Activated naive CD8-positive, alpha-beta T cell treated with anti-CD3 and anti-CD28 coated beads for 36 hours (primary cell): ENCODE measurements at regions not wholly inside any gene's neighbourhood (a gene's known extent, or its start where the extent isn't known, plus 50 kb on each side); places are given as distances from the start of the nearest gene placed in this dataset.
A peak's percentile ranks its signal among the peaks of the same experiment; 100 is the strongest.
"Not testable (repeated sequence)": the region's sequence is repeated elsewhere in the genome, so short reads cannot be mapped to it uniquely, and the experiment has no call there.

Experiments
- DNase-seq: peaks from one replicate; pipeline ENCODE4 v3.0.0; 2021
- H3K27ac Mint-ChIP-seq: one replicate; pipeline ENCODE4 v1.8.0; 2022; ENCODE audit warnings: mild to moderate bottlenecking, moderate library complexity, mixed read lengths
- H3K27me3 Mint-ChIP-seq: one replicate; pipeline ENCODE4 v1.8.0; 2022; ENCODE audit warnings: mild to moderate bottlenecking, mixed read lengths
- H3K36me3 Mint-ChIP-seq: one replicate; pipeline ENCODE4 v1.8.0; 2021; ENCODE audit warnings: mild to moderate bottlenecking, mixed read lengths
- H3K4me1 Mint-ChIP-seq: one replicate; pipeline ENCODE4 v1.8.0; 2021; ENCODE audit warnings: mixed read lengths
- H3K4me3 Mint-ChIP-seq: one replicate; pipeline ENCODE4 v1.8.0; 2022; ENCODE audit warnings: mild to moderate bottlenecking, moderate library complexity, mixed read lengths
- H3K9me3 Mint-ChIP-seq: one replicate; pipeline ENCODE4 v1.8.0; 2022; ENCODE audit warnings: mixed read lengths

DNA sequence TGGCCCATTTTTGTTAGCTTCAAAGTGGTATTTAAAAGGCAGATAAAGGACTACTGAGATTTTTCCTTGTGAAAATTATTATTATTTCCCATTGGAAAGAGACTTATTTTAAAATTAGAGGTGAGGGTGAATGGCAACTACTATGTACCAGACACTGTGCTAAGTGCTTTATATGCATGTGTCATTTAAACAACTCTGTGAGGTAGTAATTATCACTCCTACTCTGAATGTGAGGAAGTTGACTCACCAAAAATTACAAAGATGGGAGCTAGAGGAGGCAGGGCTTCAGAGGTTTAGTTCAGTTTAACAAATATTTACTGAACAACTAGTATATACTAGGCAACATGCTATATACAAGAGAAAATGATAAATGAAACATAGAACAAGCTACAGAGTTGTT, 78.2 kb downstream of the MSL3 start:
- no peak overlapping the region for H3K27ac Mint-ChIP-seq
- DNase-seq: no peak
- H3K27me3 Mint-ChIP-seq: no peaks in the 10 kb centered on the region
- H3K4me3 Mint-ChIP-seq: no peak overlapping the region
- H3K4me1 Mint-ChIP-seq: peaks cover 28% of the 10 kb centered on the region
- H3K36me3 Mint-ChIP-seq: peaks cover 4% of the 10 kb centered on the region
- no peaks in the 10 kb centered on the region for H3K9me3 Mint-ChIP-seq

DNA sequence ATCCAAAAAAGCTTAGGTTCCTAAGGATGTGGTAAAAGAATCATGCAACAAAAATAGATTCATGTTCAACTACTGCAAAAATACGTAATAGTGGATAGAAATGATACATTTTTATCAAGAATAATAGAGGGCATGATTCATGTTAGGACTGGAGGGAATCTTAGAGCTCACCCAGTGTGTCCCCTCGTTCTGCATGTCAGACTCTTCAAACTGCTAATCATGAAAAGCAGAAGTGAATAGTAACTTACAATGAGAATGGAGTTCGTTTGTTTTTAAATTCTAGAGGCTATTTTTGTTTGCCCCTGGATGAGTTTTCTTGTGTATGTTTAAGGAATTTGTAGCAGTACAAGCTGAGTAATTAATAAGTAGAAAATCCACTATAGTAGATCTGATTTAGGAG, 79.4 kb downstream of the MSL3 start:
- Mint-ChIP-seq H3K27me3 (no peaks in the 10 kb centered on the region), H3K36me3 (peaks cover 2% of the 10 kb centered on the region), H3K4me3 (no peak overlapping the region), H3K4me1 (peaks cover 23% of the 10 kb centered on the region), H3K27ac (no peak overlapping the region), H3K9me3 (no peaks in the 10 kb centered on the region)
- DNase-seq: no peak

DNA sequence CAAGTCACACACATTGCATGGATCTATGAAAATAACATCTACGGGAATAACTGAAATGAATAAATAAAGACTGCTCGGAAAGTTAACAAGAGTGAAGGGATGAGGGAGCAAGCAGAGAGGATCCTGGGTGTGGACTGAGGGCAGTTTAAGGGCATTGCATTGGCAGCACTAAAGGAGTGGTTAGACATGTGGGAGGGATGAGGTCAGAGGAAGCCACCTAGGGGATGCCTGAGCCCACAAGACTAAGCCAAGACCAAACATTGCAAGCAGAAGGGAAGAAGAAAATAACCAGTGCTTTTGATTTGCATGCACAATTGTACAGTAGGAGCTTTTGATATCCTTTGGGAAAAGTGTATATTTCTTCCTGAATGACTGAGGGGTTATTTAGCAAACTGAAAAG, 106.1 kb downstream of the MSL3 start:
- H3K27ac Mint-ChIP-seq: no peak overlapping the region
- H3K9me3 Mint-ChIP-seq: peaks cover 2% of the 10 kb centered on the region
- H3K36me3 Mint-ChIP-seq: no peaks in the 10 kb centered on the region
- no peak overlapping the region for H3K4me3 Mint-ChIP-seq
- DNase-seq: no peak
- peaks cover 9% of the 10 kb centered on the region for H3K4me1 Mint-ChIP-seq
- no peaks in the 10 kb centered on the region for H3K27me3 Mint-ChIP-seq

GRCh38 chrX:11867610-11868345, 109.7 kb downstream of the MSL3 start:
- H3K4me1 Mint-ChIP-seq: peaks cover 6% of the 10 kb centered on the region
- no peaks in the 10 kb centered on the region for H3K36me3 Mint-ChIP-seq
- no peaks in the 10 kb centered on the region for H3K27me3 Mint-ChIP-seq
- no peaks in the 10 kb centered on the region for H3K9me3 Mint-ChIP-seq
- no peak overlapping the region for H3K4me3 Mint-ChIP-seq
- DNase-seq: no peak
- H3K27ac Mint-ChIP-seq: no peak overlapping the region

GRCh38 chrX:11870789-11871188, 112.8 kb downstream of the MSL3 start:
- Mint-ChIP-seq H3K27me3 (no peaks in the 10 kb centered on the region), H3K9me3 (no peaks in the 10 kb centered on the region), H3K27ac (no peak overlapping the region), H3K4me1 (peaks cover 2% of the 10 kb centered on the region), H3K36me3 (no peaks in the 10 kb centered on the region), H3K4me3 (no peak overlapping the region)
- DNase-seq: no peak

DNA sequence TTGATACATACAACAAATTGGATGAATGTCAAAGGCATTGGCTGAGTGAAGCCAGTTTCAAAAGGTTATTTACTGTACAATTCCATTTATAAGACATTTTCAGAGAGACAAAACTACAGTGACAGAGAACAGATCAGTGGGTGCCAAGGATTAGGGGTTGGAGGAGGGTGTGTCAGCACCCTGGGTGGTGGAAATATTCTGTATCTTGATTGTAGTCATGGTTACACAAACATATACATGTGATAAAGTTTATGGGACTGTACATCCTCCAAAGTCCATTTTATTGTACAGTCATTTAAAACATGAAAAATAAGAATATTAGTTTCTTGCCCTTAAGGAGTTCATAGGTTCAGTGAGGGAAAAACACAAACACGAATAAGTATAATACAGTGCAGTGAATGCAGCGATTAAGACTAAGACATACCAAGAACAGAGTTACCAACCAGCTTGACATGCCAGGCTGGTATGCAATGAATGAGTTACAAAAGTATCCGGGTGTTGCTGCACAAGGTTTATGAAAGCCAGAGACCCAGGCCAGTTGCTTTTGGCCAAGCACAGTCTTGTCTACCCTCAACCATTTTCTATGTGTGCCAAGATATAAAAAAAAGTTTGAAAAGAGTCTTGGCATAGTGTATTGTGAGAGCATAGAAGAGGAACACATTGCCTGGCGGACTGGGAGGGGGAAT, 123.6 kb downstream of the MSL3 start:
- H3K36me3 Mint-ChIP-seq: no peaks in the 10 kb centered on the region
- DNase-seq: no peak
- no peaks in the 10 kb centered on the region for H3K4me1 Mint-ChIP-seq
- no peak overlapping the region for H3K27ac Mint-ChIP-seq
- H3K4me3 Mint-ChIP-seq: no peak overlapping the region
- H3K9me3 Mint-ChIP-seq: no peaks in the 10 kb centered on the region
- H3K27me3 Mint-ChIP-seq: no peaks in the 10 kb centered on the region

- no peak for DNase-seq
- no peaks in the 10 kb centered on the region for H3K36me3 Mint-ChIP-seq
- H3K9me3 Mint-ChIP-seq: no peaks in the 10 kb centered on the region
- no peak overlapping the region for H3K4me3 Mint-ChIP-seq
- H3K27ac Mint-ChIP-seq: no peak overlapping the region
- H3K27me3 Mint-ChIP-seq: no peaks in the 10 kb centered on the region
- H3K4me1 Mint-ChIP-seq: no peaks in the 10 kb centered on the region
These were observed 128.7 kb downstream of the MSL3 start for GRCh38 chrX:11886745-11887144.

DNA sequence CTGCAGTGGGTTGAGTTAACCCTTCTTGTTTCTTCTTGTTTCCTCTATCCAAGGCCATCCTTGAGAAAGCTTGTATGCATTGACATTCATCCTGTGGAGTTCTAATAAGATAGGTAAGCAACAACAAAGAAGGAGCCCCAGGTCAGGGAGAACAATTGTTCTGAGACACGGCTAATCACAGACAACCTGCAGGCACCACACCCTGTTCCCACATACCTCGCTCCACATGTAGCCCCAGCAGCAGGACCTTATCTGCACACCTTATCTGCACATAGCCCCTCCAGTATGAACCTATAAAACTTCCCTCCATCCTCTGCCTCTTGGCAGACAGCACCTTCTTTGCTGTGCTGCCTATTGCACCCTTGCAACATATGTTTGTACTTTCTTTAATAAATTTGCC, 129.1 kb downstream of the MSL3 start:
- H3K9me3 Mint-ChIP-seq: no peaks in the 10 kb centered on the region
- DNase-seq: no peak
- no peak overlapping the region for H3K27ac Mint-ChIP-seq
- no peaks in the 10 kb centered on the region for H3K36me3 Mint-ChIP-seq
- H3K4me3 Mint-ChIP-seq: no peak overlapping the region
- no peaks in the 10 kb centered on the region for H3K27me3 Mint-ChIP-seq
- no peaks in the 10 kb centered on the region for H3K4me1 Mint-ChIP-seq

GRCh38 chrX:11888421-11888820, 130.4 kb downstream of the MSL3 start:
- Mint-ChIP-seq H3K27ac (no peak overlapping the region), H3K9me3 (no peaks in the 10 kb centered on the region), H3K4me1 (no peaks in the 10 kb centered on the region), H3K27me3 (no peaks in the 10 kb centered on the region), H3K4me3 (no peak overlapping the region), H3K36me3 (no peaks in the 10 kb centered on the region)
- DNase-seq: no peak

- no peak overlapping the region for H3K4me3 Mint-ChIP-seq
- no peak overlapping the region for H3K27ac Mint-ChIP-seq
- H3K4me1 Mint-ChIP-seq: no peaks in the 10 kb centered on the region
- no peaks in the 10 kb centered on the region for H3K36me3 Mint-ChIP-seq
- H3K27me3 Mint-ChIP-seq: no peaks in the 10 kb centered on the region
- no peaks in the 10 kb centered on the region for H3K9me3 Mint-ChIP-seq
- DNase-seq: no peak
These were observed 131.8 kb downstream of the MSL3 start for GRCh38 chrX:11889791-11890190.

DNA sequence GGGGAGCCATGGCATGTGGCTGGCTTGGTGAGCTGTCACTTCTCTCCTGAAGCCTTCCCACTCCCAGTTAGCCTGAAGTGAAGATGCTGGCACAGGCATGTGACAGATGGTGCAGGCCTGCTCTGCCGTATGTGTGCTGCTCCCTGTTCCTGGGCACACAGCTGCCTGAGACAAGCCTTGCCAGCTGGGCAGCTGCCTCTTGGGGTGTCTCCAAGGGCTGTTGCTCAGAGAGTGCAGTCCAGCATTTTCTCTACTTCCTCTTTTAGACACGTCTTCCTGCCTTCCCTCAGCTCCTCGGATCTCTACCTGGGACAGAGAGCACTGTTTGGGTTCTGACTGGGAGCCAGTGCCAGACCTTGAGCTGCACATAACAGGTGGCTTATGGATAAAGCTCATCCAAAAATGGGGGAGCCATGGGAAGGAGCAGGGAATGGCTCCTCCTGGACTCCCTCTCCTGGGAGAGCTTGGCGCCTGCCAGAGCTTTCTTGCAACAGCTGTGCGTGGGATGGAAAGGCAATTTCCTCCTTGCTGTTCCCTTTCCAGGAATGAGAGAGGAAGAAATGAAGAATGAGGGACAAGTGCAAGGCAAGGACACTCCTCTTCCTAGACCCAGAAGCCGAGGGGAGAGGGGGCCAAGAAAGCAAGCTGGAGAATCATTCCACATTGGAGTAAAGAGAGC, 132.9 kb downstream of the MSL3 start:
- H3K9me3 Mint-ChIP-seq: no peaks in the 10 kb centered on the region
- no peaks in the 10 kb centered on the region for H3K4me1 Mint-ChIP-seq
- no peak for DNase-seq
- no peak overlapping the region for H3K27ac Mint-ChIP-seq
- H3K27me3 Mint-ChIP-seq: no peaks in the 10 kb centered on the region
- no peaks in the 10 kb centered on the region for H3K36me3 Mint-ChIP-seq
- H3K4me3 Mint-ChIP-seq: no peak overlapping the region

DNA sequence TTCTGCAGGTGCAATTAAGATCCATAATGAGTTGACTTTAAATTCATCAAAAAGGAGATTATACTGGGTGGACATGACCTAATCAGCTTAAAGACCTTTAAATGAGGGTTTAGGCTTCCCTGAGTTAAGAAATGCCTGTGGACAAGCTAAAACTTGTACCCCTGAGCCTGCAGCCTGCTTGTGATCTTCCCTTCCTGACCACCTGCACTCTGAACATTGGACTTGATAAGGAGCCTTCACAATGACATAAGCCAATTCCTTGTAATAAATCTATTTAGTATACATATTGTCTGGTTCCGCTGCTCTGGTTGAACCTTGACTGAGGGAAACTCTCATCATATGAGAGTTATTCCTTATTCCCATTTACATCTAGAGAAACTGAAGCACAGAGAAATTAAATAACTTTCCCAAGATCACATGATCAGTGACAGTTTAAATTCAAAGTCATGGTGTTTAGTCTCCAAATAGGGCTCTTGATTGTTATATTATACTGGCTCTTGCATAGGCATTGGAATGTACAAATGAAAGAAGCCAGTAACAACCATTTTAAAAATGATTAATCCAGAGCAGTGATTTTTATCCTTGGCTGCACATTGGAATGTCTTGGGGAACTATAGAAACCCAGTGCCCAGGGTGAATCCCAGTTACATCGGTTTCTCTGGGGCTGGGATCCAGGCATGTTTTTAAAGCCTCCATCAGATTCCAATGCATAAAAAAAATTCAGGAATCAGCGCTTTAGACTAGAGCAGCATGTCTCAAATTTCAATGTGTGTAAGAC, 136.1 kb downstream of the MSL3 start:
- DNase-seq: no peak
- no peaks in the 10 kb centered on the region for H3K27me3 Mint-ChIP-seq
- H3K9me3 Mint-ChIP-seq: no peaks in the 10 kb centered on the region
- no peak overlapping the region for H3K27ac Mint-ChIP-seq
- H3K36me3 Mint-ChIP-seq: no peaks in the 10 kb centered on the region
- no peak overlapping the region for H3K4me3 Mint-ChIP-seq
- no peaks in the 10 kb centered on the region for H3K4me1 Mint-ChIP-seq

DNA sequence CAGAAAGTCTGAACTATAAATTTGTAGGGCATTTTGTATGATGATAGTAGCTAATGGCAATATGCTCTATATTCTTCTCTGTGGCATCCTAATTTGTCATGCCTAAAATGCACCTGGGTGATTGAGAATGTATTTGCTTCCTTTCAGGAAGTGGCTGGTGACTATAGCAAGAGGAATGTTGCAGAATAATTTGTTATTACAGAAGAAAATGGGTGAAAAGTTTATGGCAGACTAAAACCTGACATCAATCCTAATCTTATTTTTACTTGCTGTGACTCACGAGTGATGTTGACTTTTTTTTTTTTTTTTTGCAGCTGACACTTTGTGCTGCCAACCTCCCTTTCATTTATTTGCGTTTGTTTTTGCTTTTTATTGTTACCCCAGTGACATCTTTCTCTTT, 141.1 kb downstream of the MSL3 start:
- Mint-ChIP-seq H3K27ac (no peak overlapping the region), H3K36me3 (no peaks in the 10 kb centered on the region), H3K9me3 (no peaks in the 10 kb centered on the region), H3K4me3 (no peak overlapping the region), H3K27me3 (no peaks in the 10 kb centered on the region), H3K4me1 (no peaks in the 10 kb centered on the region)
- no peak for DNase-seq

GRCh38 chrX:11905933-11906332, 147.9 kb downstream of the MSL3 start:
- H3K36me3 Mint-ChIP-seq, H3K27me3 Mint-ChIP-seq, H3K27ac Mint-ChIP-seq, H3K4me3 Mint-ChIP-seq, H3K9me3 Mint-ChIP-seq, H3K4me1 Mint-ChIP-seq, DNase-seq: not testable (repeated sequence)

DNA sequence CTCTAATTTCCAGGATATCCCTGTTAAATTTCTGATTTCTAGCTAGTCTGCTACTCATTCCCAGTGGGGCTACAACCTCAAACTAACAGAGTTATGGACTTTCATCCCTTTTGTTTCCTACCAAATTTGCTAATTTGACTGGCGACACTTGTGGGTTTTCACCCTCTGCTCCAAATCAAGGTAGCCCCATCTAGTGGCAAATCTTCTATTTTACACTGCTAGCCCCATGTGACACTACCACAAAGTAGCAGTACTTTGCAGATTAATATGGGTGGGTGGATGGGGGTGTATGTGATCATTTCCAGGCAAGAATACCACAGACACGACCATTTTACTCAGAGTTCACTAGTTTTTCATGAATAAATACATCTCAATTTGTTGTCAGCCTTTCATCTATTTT, 150.3 kb downstream of the MSL3 start:
- DNase-seq: peak; percentile 18
- no peak overlapping the region for H3K4me3 Mint-ChIP-seq
- no peaks in the 10 kb centered on the region for H3K4me1 Mint-ChIP-seq
- peaks cover 2% of the 10 kb centered on the region for H3K36me3 Mint-ChIP-seq
- no peak overlapping the region for H3K27ac Mint-ChIP-seq
- H3K27me3 Mint-ChIP-seq: no peaks in the 10 kb centered on the region
- H3K9me3 Mint-ChIP-seq: peaks cover 1% of the 10 kb centered on the region
